Left renal pelvis (tissue), 4 donors: ENCODE measurements at regions not wholly inside any gene's neighbourhood (a gene's known extent, or its start where the extent isn't known, plus 50 kb on each side); places are given as distances from the start of the nearest gene placed in this dataset.
"Not testable (repeated sequence)": the region's sequence is repeated elsewhere in the genome, so short reads cannot be mapped to it uniquely, and the experiment has no call there.

ENCODE experiments used
- DNase-seq, 4 donors: peaks; one replicate each; pipeline ENCODE4 v3.0.0-alpha.2; 2013; ENCODE audit warnings: low read depth in 4 of 4, low spot score in 3 of 4

DNA sequence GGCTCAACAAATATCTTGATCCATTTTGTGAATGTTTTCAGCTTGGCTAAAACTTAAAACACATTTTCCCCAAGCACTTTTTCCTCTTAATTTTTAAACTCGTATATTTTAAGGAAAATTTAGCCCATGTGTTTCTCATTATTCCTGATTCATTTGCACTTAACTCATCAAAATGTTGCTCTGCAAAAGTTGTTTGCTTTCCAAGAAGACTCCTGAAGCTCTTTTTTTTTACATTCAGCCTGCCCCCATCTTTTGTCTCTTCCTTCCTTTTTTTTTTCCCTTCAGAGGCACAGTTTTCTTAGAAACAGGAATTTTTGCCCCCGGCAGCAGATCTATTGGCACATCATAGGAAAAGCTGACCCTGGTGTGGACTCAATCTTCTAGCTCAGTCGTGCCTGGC is 155.0 kb upstream of the SALL1 start:
- DNase-seq, result no peak

- DNase-seq, result no peak
Observed at GRCh38 chr16:51305337-51305736, 154.3 kb upstream of the SALL1 start.

DNA sequence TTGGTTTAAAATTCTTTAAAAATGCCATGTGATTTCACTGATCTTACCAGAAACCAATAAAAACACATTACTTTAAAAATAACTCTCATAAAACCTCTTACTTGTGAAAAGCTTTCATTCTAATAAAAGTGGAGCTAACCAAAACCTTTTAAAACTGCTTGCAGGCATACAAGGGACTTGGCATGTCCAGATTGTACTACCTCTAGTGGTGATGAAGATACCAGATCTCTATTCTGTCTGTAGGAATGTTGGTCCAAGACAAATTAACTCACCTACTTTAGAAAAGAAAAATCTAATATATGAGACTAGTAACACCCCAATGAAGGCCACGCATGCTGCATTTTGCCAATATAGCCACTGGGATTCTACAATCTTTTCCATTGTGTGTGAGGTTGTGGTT is 151.0 kb upstream of the SALL1 start:
- DNase-seq, result no peak

DNA sequence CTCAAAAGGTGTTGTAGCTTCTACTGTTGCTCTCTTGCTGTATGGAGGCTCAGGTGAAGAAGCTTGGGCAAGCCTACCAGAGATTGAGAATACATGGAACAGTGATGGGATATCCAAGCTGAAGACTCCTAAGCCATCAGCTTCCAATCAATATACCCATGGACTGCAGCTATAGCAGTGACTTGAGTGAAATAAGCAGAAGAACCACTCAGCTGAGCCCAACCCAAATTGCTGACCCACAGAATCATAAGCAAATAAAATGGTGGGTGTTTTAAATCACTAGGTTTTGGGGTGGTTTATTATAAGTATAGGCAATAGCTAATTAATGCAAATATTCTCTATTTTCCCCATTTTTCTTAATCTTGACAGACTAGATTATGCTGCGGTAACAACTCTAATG is 147.7 kb upstream of the SALL1 start:
- DNase-seq, result no peak

- DNase-seq, result no peak
Observed at GRCh38 chr16:51290442-51291285, 139.6 kb upstream of the SALL1 start.

DNA sequence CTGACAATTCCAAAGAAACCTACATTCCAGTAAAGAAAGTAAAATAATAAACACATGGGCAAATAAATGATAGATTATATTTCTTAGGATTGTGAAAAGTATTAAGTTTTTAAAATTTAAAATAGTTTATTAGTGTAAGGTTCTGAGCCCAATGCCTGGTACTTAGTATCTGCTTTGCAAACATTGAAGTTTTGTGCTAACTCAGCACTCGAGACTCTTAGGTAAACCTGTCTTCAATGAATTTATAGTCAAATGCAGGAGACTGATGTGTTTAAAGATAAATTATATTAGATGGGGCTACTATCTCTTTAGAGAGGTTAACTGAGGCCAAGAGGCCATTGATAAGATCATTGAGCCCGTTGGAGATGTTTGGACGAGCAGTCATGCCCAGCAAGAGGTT is 138.3 kb upstream of the SALL1 start:
- no peak for DNase-seq

- DNase-seq, result peak; percentile 39 to 51 (median 50)
Observed at GRCh38 chr16:51287121-51287755, 136.2 kb upstream of the SALL1 start.

DNA sequence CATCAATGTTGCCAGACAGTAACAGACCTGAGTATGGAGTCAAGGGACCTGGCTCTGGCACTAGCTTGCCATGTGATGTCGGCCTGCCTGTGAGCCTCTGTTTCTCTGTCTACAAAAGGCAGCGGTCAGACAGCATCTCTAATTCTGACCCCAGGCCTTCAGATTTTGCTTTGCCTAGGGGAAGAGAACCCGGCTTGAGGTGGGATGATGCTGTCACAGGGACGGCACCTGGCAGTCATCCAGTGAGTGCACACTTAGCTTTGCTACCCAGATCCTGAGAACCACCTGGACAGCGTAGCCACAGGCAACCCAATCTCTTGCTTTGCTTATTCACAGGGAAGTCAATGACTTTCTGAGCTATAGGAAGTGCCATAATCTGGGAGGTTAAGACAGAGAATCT is 135.2 kb upstream of the SALL1 start:
- DNase-seq, result no peak

GRCh38 chr16:51276336-51276735 is 125.3 kb upstream of the SALL1 start:
- no peak for DNase-seq

DNA sequence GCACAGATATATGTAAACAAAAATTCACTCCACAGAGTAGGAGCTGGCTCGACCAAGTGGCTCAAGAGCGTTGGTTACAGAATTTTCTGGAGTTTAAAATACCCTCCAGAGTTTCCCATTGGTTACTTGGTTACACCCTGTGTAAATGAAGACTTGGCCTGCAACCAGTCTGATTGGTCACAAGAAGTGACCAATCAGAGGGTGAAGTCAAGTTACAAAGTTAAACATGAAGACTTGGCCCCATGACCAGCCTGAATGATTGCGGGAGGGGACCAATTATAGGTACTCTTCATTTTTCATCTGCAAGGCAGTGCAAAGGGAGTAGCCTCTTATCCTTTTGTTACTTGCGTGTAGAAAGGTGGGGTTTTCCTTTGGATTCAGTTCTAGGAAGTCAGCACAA is 121.3 kb upstream of the SALL1 start:
- no peak for DNase-seq

GRCh38 chr16:51271156-51271701 is 120.2 kb upstream of the SALL1 start:
- no peak for DNase-seq

DNA sequence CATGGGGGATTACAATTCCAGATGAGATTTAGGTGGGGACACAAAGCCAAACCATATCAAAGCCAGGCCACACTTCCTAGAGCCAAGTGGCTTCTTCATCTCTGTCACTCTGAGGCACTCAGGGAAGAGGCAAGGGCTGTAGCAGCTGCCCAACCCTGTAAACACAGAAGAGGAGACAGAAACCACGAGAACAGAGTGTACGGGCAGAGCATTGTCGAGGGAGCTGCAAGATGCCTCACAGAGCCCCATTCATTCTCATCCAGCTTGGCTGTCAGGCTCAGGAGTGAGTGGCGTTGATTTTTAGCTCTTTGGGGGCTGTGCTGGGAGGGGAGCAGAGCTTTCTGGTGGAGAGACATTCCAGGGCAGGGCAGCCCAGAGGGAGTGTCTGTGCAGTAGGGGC is 117.2 kb upstream of the SALL1 start:
- no peak for DNase-seq

- DNase-seq, result no peak
Observed at GRCh38 chr16:51267681-51268080, 116.6 kb upstream of the SALL1 start.

DNA sequence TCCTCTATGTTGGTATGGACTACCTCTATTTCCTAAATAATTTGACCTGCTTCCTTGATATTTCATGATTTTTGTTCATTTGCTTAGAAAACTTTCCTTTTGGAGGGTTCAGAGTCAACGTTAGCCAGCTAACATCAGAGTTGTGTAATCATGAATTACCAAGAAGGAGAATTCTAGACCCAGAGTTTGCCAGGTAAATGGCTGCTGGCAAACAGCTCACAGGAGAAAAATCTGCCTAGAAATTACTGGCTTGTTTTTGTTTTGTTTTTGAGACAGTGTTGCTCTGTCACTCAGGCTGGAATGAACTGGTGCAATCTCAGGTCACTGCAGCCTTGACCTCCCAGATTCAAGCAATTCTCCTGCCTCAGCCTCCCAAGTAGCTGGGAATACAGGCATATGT is 111.4 kb upstream of the SALL1 start:
- no peak for DNase-seq

DNA sequence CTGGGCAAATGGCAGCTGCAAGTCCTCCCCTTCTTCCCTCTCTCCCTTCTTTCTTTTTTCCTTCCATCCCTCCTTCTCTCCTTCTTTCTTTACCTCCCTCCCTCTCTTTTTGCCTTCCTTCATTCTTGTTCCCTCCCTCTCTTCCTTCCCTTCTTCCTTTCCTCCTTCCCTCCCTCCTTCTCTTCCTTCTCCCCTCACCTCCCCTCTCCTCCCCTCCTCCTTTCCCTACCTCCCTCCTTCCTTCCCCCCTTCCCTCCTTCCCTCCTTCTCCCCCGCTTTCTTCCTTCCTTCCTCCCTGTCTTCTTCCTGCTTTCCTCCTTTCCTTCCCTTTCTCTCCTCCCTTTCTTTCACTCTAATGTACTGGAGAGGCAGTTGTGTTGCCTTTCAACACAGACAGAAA is 110.8 kb upstream of the SALL1 start:
- DNase-seq, result no peak

DNA sequence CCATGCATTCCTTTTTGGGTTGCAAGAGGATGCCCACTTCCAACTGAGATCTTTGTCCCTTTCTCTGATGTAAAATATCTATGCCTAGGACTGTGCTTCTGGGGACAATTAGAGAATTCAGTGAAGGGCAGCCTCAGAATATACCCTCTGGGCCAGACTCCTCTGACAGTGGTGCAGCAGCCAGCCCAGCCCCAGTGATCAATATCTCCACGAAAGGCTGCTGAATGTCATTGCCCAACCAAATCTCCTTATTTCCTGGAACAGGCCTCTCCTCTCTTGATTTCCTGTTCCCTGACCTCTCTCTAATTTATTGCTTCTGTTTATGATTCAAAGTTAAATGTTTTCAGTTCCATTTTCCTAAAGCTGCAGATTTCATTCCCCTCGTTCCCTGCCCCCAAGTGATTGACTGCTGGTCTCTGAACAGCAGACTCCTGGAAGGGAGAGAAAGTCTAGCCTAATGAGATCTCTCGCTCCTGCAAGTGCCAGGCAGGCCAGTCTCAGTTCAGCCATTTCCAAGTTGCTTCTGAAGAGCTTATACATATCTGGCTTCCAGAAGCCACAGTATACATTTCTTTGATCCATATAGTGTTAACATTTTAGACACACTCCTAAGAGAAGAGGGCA is 104.4 kb upstream of the SALL1 start:
- no peak for DNase-seq

GRCh38 chr16:51254390-51254789 is 103.3 kb upstream of the SALL1 start:
- DNase-seq, result not testable (repeated sequence)

DNA sequence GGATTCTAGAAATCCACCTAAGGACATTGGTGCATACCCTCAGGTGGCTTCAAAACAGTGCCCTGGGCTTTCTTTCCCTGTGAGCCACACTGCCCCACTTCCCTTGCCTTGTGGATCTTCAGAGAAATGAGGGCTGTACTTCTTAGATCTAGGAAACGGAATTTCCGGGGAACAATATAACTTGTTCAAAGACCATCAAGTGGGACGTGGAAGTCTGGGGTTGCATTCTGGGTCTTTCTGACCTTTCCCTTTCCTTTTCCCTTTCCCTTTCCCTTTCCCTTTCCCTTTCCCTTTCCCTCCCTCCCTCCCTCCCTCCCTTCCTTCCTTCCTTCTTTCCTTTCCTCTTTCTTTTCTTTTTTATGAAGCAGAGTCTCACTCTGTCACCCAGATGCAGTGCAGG is 97.1 kb upstream of the SALL1 start:
- no peak for DNase-seq

- no peak for DNase-seq
Observed at GRCh38 chr16:51245658-51245995, 94.6 kb upstream of the SALL1 start.

GRCh38 chr16:51244887-51245657 is 94.0 kb upstream of the SALL1 start:
- DNase-seq, result peak in 2 of 4 donors; percentile 55 to 65

- DNase-seq, result no peak
Observed at GRCh38 chr16:51243936-51244436, 92.9 kb upstream of the SALL1 start.
